K562 (cell line): ENCODE measurements at regions not wholly inside any gene's neighbourhood (a gene's known extent, or its start where the extent isn't known, plus 50 kb on each side); places are given as distances from the start of the nearest gene placed in this dataset.

ENCODE experiments used
- ATAC-seq: fragments of 200-7000 bp; cut with Tn5 transposase; 3 replicates; pipeline ENCODE4 v1.9.1; 2020; ENCODE audit warnings: moderate library complexity
- BruUV-seq: library from RNA; stranded (reverse); fragments of 400-500 nt; replicated peaks from 2 replicates; lab custom pipeline; 2021; lab: Mats Ljungman, UMichigan
- CTCF ChIA-PET: fragments of 300-600 bp; formaldehyde crosslinking; extraction: SDS; loops from one replicate; lab custom pipeline; 2021; ENCODE audit warnings: low intra/inter-chr PET ratio; lab: Yijun Ruan, JAX
- POLR2A ChIA-PET: fragments of 300-600, 350-650 bp; sonication (Branson Sonifier 250); formaldehyde crosslinking; extraction: SDS; loops from one replicate; lab custom pipeline; 2021; ENCODE audit warnings: antibody characterized with exemption, inconsistent platforms; lab: Yijun Ruan, JAX
- DNase-seq, 4 experiments: peaks; one replicate each; pipeline versions ENCODE4 v3.0.0 to v3.0.0-alpha.2; 2011 to 2018; ENCODE audit warnings: low spot score in 3 of 4, mixed read lengths in 3 of 4; ENCODE audit errors: extremely low read depth in 1 of 4
- FAIRE-seq: peaks from 2 replicates; lab custom pipeline; 2011; peaks lifted over from hg19 to GRCh38; lab: Jason Lieb, UNC
- H2AFZ ChIP-seq: 2 replicates; pipeline ENCODE4 v1.6.0; 2011; ENCODE audit warnings: low read depth, low read length, control low read depth, inconsistent platforms
- H3K27ac ChIP-seq: fragments of 200-600 bp; 3 replicates; pipeline ENCODE4 v1.8.0; 2011; ENCODE audit warnings: low read depth, mild to moderate bottlenecking, control low read depth, inconsistent platforms, low read length, moderate library complexity, mixed read lengths; ENCODE audit errors: extremely low read depth
- H3K27me3 ChIP-seq, 2 experiments: fragments of 300-600 bp in 1 of 2; 2 replicates in 1 of 2; 3 replicates in 1 of 2; pipeline versions ENCODE4 v1.6.0 to v1.8.0; 2011; ENCODE audit warnings: inconsistent platforms in 2 of 2, low read length in 2 of 2, mild to moderate bottlenecking in 1 of 2, mixed read lengths in 1 of 2, moderate library complexity in 1 of 2; ENCODE audit not compliant: control insufficient read depth in 2 of 2, insufficient read depth in 2 of 2
- H3K36me3 ChIP-seq: fragments of 300-600 bp; 3 replicates; pipeline ENCODE4 v1.8.0; 2011; ENCODE audit warnings: mild to moderate bottlenecking, low read length, inconsistent platforms; ENCODE audit not compliant: control insufficient read depth, insufficient read depth
- H3K4me1 ChIP-seq, 2 experiments: fragments of 200-600 bp in 1 of 2; replicated peaks in 1 of 2; 2 replicates in 1 of 2; 3 replicates in 1 of 2; pipeline versions ENCODE4 v1.5.1 to v1.8.0; 2011; ENCODE audit warnings: inconsistent platforms in 2 of 2, low read length in 2 of 2, mild to moderate bottlenecking in 1 of 2, mixed read lengths in 1 of 2, moderate library complexity in 1 of 2; ENCODE audit not compliant: control insufficient read depth in 2 of 2, insufficient read depth in 2 of 2
- H3K4me2 ChIP-seq: 2 replicates; pipeline ENCODE4 v1.6.1; 2011; ENCODE audit warnings: low read length, control low read depth, inconsistent platforms, mixed read lengths; ENCODE audit not compliant: insufficient read depth
- H3K4me3 ChIP-seq: fragments of 200-600 bp; sonication (generic), shearing (Covaris generic); 2 replicates; pipeline ENCODE4 v1.5.1; 2016; ENCODE audit warnings: control low read depth, inconsistent platforms
- H3K79me2 ChIP-seq: fragments of 200-600 bp; 3 replicates; pipeline ENCODE4 v1.8.0; 2011; ENCODE audit warnings: low read length, inconsistent platforms; ENCODE audit not compliant: control insufficient read depth, insufficient read depth
- H3K9ac ChIP-seq, 2 experiments: 2 replicates each; pipeline versions ENCODE4 v1.6.0 to v1.6.1; 2011; ENCODE audit warnings: low read depth in 2 of 2, low read length in 2 of 2, control low read depth in 1 of 2, inconsistent platforms in 1 of 2, mild to moderate bottlenecking in 1 of 2, mixed read lengths in 1 of 2; ENCODE audit not compliant: insufficient read depth in 1 of 2
- H3K9me1 ChIP-seq: one replicate; pipeline ENCODE4 v1.6.0; 2011; ENCODE audit warnings: inconsistent platforms, mild to moderate bottlenecking, low read length, moderate library complexity; ENCODE audit not compliant: control insufficient read depth, insufficient read depth
- H3K9me3 ChIP-seq: replicated peaks from 2 replicates; pipeline ENCODE4 v1.5.1; 2011; ENCODE audit warnings: low read depth, low read length, inconsistent platforms; ENCODE audit not compliant: control insufficient read depth, insufficient read depth
- H4K20me1 ChIP-seq: replicated peaks from 2 replicates; pipeline ENCODE4 v1.6.1; 2011; ENCODE audit warnings: low read length, inconsistent platforms, mixed read lengths; ENCODE audit not compliant: control insufficient read depth, insufficient read depth
- CEBPG ChIP-seq, 3 experiments: fragments of 200-800 bp in 1 of 3; sonication (Bioruptor generic) in 1 of 3; sonication (generic) in 1 of 3; formaldehyde crosslinking in 1 of 3; IDR thresholded peaks in 2 of 3; conservative IDR thresholded peaks in 1 of 3; 2 replicates each; pipeline versions ENCODE4 v1.6.1 to v1.8.0; 2016 to 2022; ENCODE audit warnings: missing compliant biosample characterization in 2 of 3, missing genetic modification characterization in 2 of 3, mild to moderate bottlenecking in 1 of 3, missing genetic modification reagents in 1 of 3
- DPF2 ChIP-seq: fragments of 450-650 bp; IDR thresholded peaks from 2 replicates; pipeline ENCODE4 v1.6.1; 2016
- HOMEZ ChIP-seq: fragments of 250-450 bp; sonication (Bioruptor Pico); IDR thresholded peaks from 2 replicates; pipeline ENCODE4 v1.4.0; 2020; ENCODE audit warnings: mild to moderate bottlenecking, moderate library complexity
- MAX ChIP-seq: sonication (generic); formaldehyde crosslinking; IDR thresholded peaks from 2 replicates; pipeline ENCODE4 v1.9.0; 2022; ENCODE audit warnings: mild to moderate bottlenecking, missing genetic modification reagents
- PURB ChIP-seq: sonication (generic); formaldehyde crosslinking; IDR thresholded peaks from 2 replicates; pipeline ENCODE4 v1.9.0; 2021; ENCODE audit warnings: low read depth, mild to moderate bottlenecking, missing genetic modification reagents
- RREB1 ChIP-seq: fragments of 250-450 bp; sonication (Bioruptor Pico); IDR thresholded peaks from 2 replicates; pipeline ENCODE4 v1.4.0; 2020
- ZHX1 ChIP-seq: fragments of 150-350 bp; conservative IDR thresholded peaks from 2 replicates; pipeline ENCODE4 v1.6.1; 2014; ENCODE audit warnings: low read length
- ZNF165 ChIP-seq: fragments of 250-450 bp; sonication (Bioruptor Pico); IDR thresholded peaks from 2 replicates; pipeline ENCODE4 v1.4.0; 2020; ENCODE audit warnings: borderline replicate concordance
- ZNF778 ChIP-seq: fragments of 450-650 bp; formaldehyde crosslinking; IDR thresholded peaks from 2 replicates; pipeline ENCODE4 v1.4.0; 2020; ENCODE audit warnings: mild to moderate bottlenecking, moderate library complexity
- WGBS: fragments of 100-300 bp; shearing (Covaris generic); methylation state at CpG from one replicate; pipeline ENCODE4 v1.1.6; 2016; ENCODE audit warnings: low coverage, mixed read lengths; ENCODE audit not compliant: insufficient coverage; ENCODE audit errors: missing lambda C conversion rate; 5-methylcytosine and 5-hydroxymethylcytosine counted together
- in situ Hi-C: fragments of 300-500 bp; cut with MboI; formaldehyde crosslinking; loops from 4 replicates; pipeline ENCODE4 v1.15.0; 2018; ENCODE audit warnings: inconsistent platforms, mixed read lengths
- intact Hi-C: fragments of 100-400 bp; cut with micrococcal nuclease; formaldehyde crosslinking; loops from 2 replicates; pipeline ENCODE4 v1.14.2; 2022

GRCh38 chr10:30782537-30783461, 153.2 kb upstream of the LYZL2 start:
- ATAC-seq (no peak; the same call in 2 of the 3 replicates), FAIRE-seq (no peak), DNase-seq (no peak)
- no TSS peak for BruUV-seq
- H3K36me3 ChIP-seq = no peaks in the 10 kb centered on the region
- no peak overlapping the region for H2AFZ ChIP-seq
- in situ Hi-C loops = no loop called here
- H3K9ac ChIP-seq = no peak overlapping the region
- POLR2A ChIA-PET = interaction anchor here (1.0 kb wide), 1 partner anchor 11 kb away, joined by 4 read pairs; no protein-coding TSS in a partner anchor
- no peak overlapping the region for H3K4me3 ChIP-seq
- no peak overlapping the region for H3K27ac ChIP-seq
- H3K4me2 ChIP-seq = no peak overlapping the region
- no peaks in the 10 kb centered on the region for H3K9me1 ChIP-seq
- peaks cover 0 to 7% of the 10 kb centered on the region in 2 experiments; a peak in 1 of 5 replicates for H3K4me1 ChIP-seq
- H3K79me2 ChIP-seq = no peaks in the 10 kb centered on the region
- no peaks in the 10 kb centered on the region for H3K9me3 ChIP-seq
- WGBS = under 1% methylated on average over 15 of the region's 15 CpGs
- CTCF ChIA-PET = interaction anchor here (0.6 kb wide), 1 partner anchor 51 kb away, joined by 3 read pairs; no protein-coding TSS in a partner anchor
- H3K27me3 ChIP-seq = peaks cover 5 to 39% of the 10 kb centered on the region in 2 experiments; a peak in 3 of 5 replicates
- H4K20me1 ChIP-seq = no peaks in the 10 kb centered on the region; the same call in 1 of the 2 replicates
- intact Hi-C loops = loop anchor here (10.0 kb wide), 2 partner anchors 302 to 1022 kb away; no protein-coding TSS in a partner anchor
- TF ChIP-seq MAX (CRISPR knock-in tag) (no peak), CEBPG (CRISPR knock-in tag; IDR thresholded peaks at IDR 0.05) (no peak), CEBPG (tag; conservative IDR thresholded peaks at IDR 0.05 in 1 of 2, IDR thresholded peaks at IDR 0.05 in 1 of 2) (no peak), PURB (CRISPR knock-in tag) (no peak), ZHX1 (no peak), HOMEZ (CRISPR knock-in tag) (no peak), DPF2 (no peak), ZNF165 (CRISPR knock-in tag) (no peak), ZNF778 (CRISPR knock-in tag) (no peak), RREB1 (CRISPR knock-in tag) (no peak)
